Uterus (tissue), 3 donors: ENCODE measurements at regions not wholly inside any gene's neighbourhood (a gene's known extent, or its start where the extent isn't known, plus 50 kb on each side); places are given as distances from the start of the nearest gene placed in this dataset.

ENCODE experiments used
- DNase-seq, 2 donors: peaks; one replicate each; pipeline ENCODE4 v3.0.0-alpha.2; 2019 to 2020
- H3K27ac ChIP-seq, 2 donors: fragments of 200-600 bp; sonication (generic); 1 replicate in 1 of 2; 2 replicates in 1 of 2; pipeline ENCODE4 v1.5.1; 2016 to 2018
- H3K27me3 ChIP-seq, 2 donors: fragments of 200-600 bp; sonication (generic); one replicate each; pipeline ENCODE4 v1.5.1; 2018 to 2019; ENCODE audit warnings: control low read depth in 1 of 2
- H3K36me3 ChIP-seq, 2 donors: fragments of 200-600 bp; sonication (generic); one replicate each; pipeline ENCODE4 v1.5.1; 2019; ENCODE audit warnings: control low read depth in 1 of 2
- H3K4me1 ChIP-seq, 2 donors: fragments of 200-600 bp; sonication (generic); one replicate each; pipeline ENCODE4 v1.5.1; 2018 to 2019; ENCODE audit warnings: control low read depth in 1 of 2
- H3K4me3 ChIP-seq, 2 donors: fragments of 200-600 bp; sonication (generic); 1 replicate in 1 of 2; 2 replicates in 1 of 2; pipeline ENCODE4 v1.5.1; 2018 to 2019; ENCODE audit warnings: mild to moderate bottlenecking in 1 of 2
- H3K9me3 ChIP-seq, 2 donors: fragments of 200-600 bp; sonication (generic); one replicate each; pipeline ENCODE4 v1.5.1; 2019; ENCODE audit warnings: control low read depth in 1 of 2
- POLR2A ChIP-seq, 2 donors: fragments of 450-650 bp; IDR thresholded peaks; one replicate each; pipeline ENCODE4 v1.6.1; 2016; ENCODE audit warnings: antibody characterized with exemption in 2 of 2, mild to moderate bottlenecking in 1 of 2, moderate library complexity in 1 of 2
- intact Hi-C: fragments of 100-400 bp; cut with DNase I; formaldehyde crosslinking; loops from one replicate; pipeline ENCODE4 v1.15.1; 2023; ENCODE audit warnings: low total_unique reads
- TF ChIP-seq, protein P1 (sequence below), 4 experiments: fragments of 200-600 bp in 2 of 4; fragments of 450-650 bp in 2 of 4; sonication (generic) in 2 of 4; IDR thresholded peaks; one replicate each; pipeline ENCODE4 v1.5.1; 2016 to 2019; ENCODE audit warnings: antibody characterized with exemption in 4 of 4, mild to moderate bottlenecking in 2 of 4, moderate library complexity in 1 of 4
- donor health status: DM: yes; HTN: yes; CAD: no.

DNA sequence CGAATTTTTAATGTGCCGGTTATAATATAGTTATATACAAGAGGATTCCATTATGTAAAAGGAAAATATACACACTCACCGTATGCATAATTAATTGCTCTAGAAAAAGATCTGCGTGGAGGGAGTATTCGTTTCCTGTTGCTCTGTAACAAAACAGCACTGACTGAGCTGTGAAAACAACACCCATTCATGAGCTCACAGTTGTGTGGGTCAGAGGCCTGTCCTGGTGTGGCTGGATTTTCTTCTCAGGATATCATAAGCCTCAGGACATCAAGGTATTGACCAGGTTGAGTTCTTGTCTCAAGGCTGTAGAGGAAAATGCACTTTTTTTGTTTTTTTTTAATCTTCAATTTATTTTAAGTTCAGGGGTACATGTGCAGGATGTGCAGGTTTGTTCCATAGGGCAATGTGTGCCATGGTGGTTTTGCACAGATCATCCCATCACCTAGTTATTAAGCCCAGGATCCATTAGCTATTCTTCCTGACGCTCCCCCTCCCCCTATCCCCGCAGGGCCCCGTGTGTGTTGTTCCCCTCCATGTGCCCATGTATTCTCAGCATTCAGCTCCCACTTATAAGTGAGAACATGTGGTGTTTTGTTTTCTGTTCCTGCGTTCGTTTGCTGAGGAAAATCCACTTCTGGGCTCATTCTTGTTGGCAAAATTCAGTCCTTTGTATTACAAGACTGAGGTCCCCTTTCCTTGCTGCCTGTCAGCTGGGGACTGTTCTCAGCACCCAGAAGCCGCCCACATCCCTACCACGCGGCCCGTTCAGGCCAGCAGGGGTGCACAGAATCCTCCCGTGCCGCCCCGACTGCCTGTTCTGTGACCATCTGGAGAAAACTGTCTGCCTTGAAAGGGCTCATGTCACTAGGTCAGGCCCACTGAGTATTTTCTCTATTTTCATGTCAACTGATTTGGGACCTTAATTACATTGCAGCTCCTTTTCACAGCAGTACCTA, 87.4 kb upstream of the ERRFI1 start:
- H3K4me3 ChIP-seq, result no peak overlapping the region
- H3K27me3 ChIP-seq, result no peaks in the 10 kb centered on the region
- intact Hi-C loops, result no loop called here
- no peak for TF ChIP-seq POLR2A (IDR thresholded peaks at IDR 0.05)
- TF ChIP-seq, protein P1, sequence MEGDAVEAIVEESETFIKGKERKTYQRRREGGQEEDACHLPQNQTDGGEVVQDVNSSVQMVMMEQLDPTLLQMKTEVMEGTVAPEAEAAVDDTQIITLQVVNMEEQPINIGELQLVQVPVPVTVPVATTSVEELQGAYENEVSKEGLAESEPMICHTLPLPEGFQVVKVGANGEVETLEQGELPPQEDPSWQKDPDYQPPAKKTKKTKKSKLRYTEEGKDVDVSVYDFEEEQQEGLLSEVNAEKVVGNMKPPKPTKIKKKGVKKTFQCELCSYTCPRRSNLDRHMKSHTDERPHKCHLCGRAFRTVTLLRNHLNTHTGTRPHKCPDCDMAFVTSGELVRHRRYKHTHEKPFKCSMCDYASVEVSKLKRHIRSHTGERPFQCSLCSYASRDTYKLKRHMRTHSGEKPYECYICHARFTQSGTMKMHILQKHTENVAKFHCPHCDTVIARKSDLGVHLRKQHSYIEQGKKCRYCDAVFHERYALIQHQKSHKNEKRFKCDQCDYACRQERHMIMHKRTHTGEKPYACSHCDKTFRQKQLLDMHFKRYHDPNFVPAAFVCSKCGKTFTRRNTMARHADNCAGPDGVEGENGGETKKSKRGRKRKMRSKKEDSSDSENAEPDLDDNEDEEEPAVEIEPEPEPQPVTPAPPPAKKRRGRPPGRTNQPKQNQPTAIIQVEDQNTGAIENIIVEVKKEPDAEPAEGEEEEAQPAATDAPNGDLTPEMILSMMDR (IDR thresholded peaks at IDR 0.05), result no peak
- no peaks in the 10 kb centered on the region for H3K9me3 ChIP-seq
- peak overlapping the region; percentile 12 to 17 for H3K27ac ChIP-seq
- H3K36me3 ChIP-seq, result no peaks in the 10 kb centered on the region
- DNase-seq, result no peak
- H3K4me1 ChIP-seq, result peaks cover 0 to 16% of the 10 kb centered on the region in 2 donors

DNA sequence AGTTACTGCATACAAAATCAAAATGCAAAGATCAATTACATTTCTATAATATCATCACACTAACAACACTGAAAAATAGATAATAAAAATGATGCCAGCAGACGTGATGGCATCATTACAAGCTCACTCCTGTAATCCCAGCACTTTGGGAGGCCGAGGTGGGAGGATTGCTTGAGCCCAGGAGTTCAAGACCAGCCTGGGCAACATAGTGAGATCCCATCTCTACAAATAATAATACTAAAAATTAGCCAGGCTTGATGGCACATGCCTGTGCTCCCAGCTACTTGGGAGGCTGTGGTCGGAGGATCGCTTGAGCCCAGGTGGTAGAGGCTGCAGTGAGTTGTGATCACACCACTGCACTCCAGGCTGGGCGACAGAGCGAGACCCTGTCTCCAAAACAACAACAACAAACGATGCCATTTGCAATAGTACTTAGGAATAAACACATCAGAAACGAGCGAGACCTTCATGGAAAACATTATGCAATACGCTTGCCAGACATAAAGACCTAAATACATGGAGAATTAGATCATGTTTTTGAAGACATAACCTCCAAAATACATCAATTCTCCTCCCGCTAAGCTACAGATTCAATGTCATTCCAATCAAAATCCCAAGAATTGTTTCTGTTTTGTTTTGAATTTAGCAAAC, 86.6 kb upstream of the ERRFI1 start:
- Histone ChIP-seq H3K36me3 (no peaks in the 10 kb centered on the region), H3K27me3 (no peaks in the 10 kb centered on the region), H3K4me1 (peaks cover 0 to 9% of the 10 kb centered on the region in 2 donors), H3K9me3 (no peaks in the 10 kb centered on the region), H3K27ac (no peak overlapping the region), H3K4me3 (no peak overlapping the region)
- DNase-seq, result no peak
- no peak for TF ChIP-seq POLR2A (IDR thresholded peaks at IDR 0.05)
- TF ChIP-seq, protein P1 (IDR thresholded peaks at IDR 0.05), result no peak
- intact Hi-C loops, result no loop called here

DNA sequence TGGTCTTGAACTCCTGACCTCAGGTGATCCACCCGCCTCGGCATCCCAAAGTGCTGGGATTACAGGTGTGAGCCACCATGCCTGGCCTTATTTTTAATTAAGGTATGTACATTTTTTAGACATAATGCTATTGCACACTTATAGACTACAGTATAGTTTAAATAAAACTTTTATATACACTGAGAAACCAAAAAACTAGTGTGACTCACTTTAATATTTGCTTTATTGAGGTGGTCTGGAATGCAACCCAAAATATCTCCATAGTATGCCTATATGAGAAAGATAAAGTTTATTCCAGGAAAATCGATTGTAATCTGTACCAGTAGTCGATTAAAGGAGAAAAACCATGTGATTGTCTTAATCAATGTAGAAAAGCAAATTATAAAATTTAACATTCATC, 85.5 kb upstream of the ERRFI1 start:
- H3K9me3 ChIP-seq, result no peaks in the 10 kb centered on the region
- no peak for DNase-seq
- no peaks in the 10 kb centered on the region for H3K36me3 ChIP-seq
- TF ChIP-seq, protein P1 (IDR thresholded peaks at IDR 0.05), result no peak
- TF ChIP-seq POLR2A (IDR thresholded peaks at IDR 0.05), result no peak
- no peak overlapping the region for H3K4me3 ChIP-seq
- intact Hi-C loops, result no loop called here
- H3K4me1 ChIP-seq, result peaks cover 0 to 9% of the 10 kb centered on the region in 2 donors
- H3K27ac ChIP-seq, result no peak overlapping the region
- H3K27me3 ChIP-seq, result no peaks in the 10 kb centered on the region

DNA sequence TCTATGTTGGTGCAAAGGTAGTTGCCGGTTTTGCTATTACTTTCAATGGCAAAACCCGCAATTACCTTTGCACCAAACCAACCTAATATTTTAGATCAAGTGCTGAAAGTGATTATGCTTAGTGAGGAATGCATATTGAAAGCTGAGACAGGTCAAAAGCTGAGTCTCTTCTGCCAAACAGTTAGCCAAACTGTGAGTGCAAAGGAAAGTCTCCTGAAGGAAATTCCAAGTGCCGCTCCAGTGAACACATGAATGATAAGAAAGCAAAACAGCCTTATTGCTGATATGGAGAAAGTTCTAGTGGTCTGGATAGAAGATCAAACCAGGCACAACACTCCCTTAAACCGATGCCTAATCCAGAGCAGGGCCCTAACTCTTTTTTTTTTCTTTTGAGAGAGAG, 83.1 kb upstream of the ERRFI1 start:
- no peaks in the 10 kb centered on the region for H3K9me3 ChIP-seq
- H3K4me3 ChIP-seq, result no peak overlapping the region
- no peak for DNase-seq
- intact Hi-C loops, result no loop called here
- no peak overlapping the region for H3K27ac ChIP-seq
- no peaks in the 10 kb centered on the region for H3K36me3 ChIP-seq
- TF ChIP-seq, protein P1 (IDR thresholded peaks at IDR 0.05), result no peak
- TF ChIP-seq POLR2A (IDR thresholded peaks at IDR 0.05), result no peak
- no peaks in the 10 kb centered on the region for H3K27me3 ChIP-seq
- H3K4me1 ChIP-seq, result no peaks in the 10 kb centered on the region

DNA sequence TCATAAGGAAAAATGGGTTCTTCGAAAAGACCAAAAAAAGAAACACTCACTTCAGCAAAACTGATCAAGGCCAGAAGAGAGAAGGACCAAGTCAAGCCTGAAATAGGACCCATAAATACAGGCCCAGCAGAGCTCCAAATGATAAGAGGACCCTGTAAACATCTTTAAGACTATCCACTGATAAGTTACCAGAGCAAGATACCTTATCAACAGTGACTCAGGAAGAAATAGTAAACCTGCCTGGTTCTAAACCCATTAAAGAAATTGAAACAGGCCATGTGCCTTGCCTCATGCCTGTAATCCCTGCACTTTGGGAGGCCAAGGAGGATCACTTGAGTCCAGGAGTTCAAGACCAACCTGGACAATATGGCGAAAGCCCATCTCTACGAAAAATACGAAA, 81.8 kb upstream of the ERRFI1 start:
- no peaks in the 10 kb centered on the region for H3K4me1 ChIP-seq
- intact Hi-C loops, result no loop called here
- no peaks in the 10 kb centered on the region for H3K9me3 ChIP-seq
- no peaks in the 10 kb centered on the region for H3K36me3 ChIP-seq
- H3K27ac ChIP-seq, result no peak overlapping the region
- H3K4me3 ChIP-seq, result no peak overlapping the region
- TF ChIP-seq POLR2A (IDR thresholded peaks at IDR 0.05), result no peak
- TF ChIP-seq, protein P1 (IDR thresholded peaks at IDR 0.05), result no peak
- no peak for DNase-seq
- no peaks in the 10 kb centered on the region for H3K27me3 ChIP-seq
